ENCODE measurements at regions not wholly inside any gene's neighbourhood (a gene's known extent, or its start where the extent isn't known, plus 50 kb on each side); places are given as distances from the start of the nearest gene placed in this dataset.

DNA sequence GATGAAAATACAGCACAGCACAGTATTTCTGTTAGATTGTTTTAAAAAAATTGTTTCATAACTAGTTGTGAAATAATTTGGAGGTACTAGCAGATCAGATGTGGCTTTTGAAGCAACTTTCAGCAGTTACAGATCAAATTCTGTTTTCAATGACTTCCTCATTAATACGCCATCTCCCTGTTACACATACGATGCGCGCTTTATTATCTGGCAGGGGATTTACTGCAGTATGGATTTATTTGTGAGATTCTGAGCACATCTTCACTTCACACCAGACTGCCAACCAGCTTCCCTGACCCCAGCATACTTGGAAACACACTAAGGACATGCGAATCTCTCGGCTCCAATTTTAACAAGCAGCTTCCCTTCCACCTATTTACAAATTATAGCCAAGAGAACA, 235.5 kb upstream of the DIAPH2 start:
- TF ChIP-seq, protein P1, sequence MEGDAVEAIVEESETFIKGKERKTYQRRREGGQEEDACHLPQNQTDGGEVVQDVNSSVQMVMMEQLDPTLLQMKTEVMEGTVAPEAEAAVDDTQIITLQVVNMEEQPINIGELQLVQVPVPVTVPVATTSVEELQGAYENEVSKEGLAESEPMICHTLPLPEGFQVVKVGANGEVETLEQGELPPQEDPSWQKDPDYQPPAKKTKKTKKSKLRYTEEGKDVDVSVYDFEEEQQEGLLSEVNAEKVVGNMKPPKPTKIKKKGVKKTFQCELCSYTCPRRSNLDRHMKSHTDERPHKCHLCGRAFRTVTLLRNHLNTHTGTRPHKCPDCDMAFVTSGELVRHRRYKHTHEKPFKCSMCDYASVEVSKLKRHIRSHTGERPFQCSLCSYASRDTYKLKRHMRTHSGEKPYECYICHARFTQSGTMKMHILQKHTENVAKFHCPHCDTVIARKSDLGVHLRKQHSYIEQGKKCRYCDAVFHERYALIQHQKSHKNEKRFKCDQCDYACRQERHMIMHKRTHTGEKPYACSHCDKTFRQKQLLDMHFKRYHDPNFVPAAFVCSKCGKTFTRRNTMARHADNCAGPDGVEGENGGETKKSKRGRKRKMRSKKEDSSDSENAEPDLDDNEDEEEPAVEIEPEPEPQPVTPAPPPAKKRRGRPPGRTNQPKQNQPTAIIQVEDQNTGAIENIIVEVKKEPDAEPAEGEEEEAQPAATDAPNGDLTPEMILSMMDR (conservative IDR thresholded peaks at IDR 0.05; ENCODE audit: low read depth, low read length), result no peak
- no peak for TF ChIP-seq EZH2 (IDR thresholded peaks at IDR 0.05; ENCODE audit: borderline replicate concordance, low read depth, low read length, poor library complexity, severe bottlenecking)

Data from A673 (cell line).